Hepatocyte (in vitro differentiated cells): ENCODE measurements at regions not wholly inside any gene's neighbourhood (a gene's known extent, or its start where the extent isn't known, plus 50 kb on each side); places are given as distances from the start of the nearest gene placed in this dataset.

ENCODE experiments used
- EZH2 ChIP-seq: fragments of 200-600 bp; sonication (generic); IDR thresholded peaks from 2 replicates; pipeline ENCODE4 v1.6.1; 2016; ENCODE audit warnings: antibody characterized with exemption, mild to moderate bottlenecking, borderline replicate concordance
- TF ChIP-seq, protein P1 (sequence below): fragments of 200-600 bp; sonication (generic); IDR thresholded peaks from 2 replicates; pipeline ENCODE4 v1.5.1; 2016; ENCODE audit warnings: antibody characterized with exemption, mild to moderate bottlenecking; ENCODE audit not compliant: poor library complexity

DNA sequence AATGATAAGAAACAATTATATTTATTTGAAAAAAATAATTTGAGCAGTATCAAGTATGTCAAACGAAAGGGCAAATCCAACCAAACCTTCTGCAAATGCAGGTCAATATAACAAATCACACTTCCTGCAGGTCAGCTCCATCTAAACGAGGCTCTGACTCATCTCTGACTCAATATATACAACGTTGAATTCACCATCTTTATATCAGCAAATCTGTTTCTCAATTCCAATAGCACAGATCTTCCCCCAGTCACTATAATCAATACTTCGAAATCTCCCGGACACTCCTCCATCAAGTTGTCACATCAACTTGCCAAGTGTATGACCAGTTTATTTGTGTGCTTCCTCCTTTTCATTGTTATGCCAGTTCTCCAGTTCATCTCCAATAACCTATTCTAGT, 388.9 kb downstream of the ZEB2 start:
- TF ChIP-seq, protein P1, sequence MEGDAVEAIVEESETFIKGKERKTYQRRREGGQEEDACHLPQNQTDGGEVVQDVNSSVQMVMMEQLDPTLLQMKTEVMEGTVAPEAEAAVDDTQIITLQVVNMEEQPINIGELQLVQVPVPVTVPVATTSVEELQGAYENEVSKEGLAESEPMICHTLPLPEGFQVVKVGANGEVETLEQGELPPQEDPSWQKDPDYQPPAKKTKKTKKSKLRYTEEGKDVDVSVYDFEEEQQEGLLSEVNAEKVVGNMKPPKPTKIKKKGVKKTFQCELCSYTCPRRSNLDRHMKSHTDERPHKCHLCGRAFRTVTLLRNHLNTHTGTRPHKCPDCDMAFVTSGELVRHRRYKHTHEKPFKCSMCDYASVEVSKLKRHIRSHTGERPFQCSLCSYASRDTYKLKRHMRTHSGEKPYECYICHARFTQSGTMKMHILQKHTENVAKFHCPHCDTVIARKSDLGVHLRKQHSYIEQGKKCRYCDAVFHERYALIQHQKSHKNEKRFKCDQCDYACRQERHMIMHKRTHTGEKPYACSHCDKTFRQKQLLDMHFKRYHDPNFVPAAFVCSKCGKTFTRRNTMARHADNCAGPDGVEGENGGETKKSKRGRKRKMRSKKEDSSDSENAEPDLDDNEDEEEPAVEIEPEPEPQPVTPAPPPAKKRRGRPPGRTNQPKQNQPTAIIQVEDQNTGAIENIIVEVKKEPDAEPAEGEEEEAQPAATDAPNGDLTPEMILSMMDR: no peak
- TF ChIP-seq EZH2: no peak
